SKM-1 treated with dmso at 0.1 percent for 144 hours (cell line): ENCODE measurements at regions not wholly inside any gene's neighbourhood (a gene's known extent, or its start where the extent isn't known, plus 50 kb on each side); places are given as distances from the start of the nearest gene placed in this dataset.

Source experiments
- DNase-seq: peaks from one replicate; lab custom pipeline; 2025; ENCODE audit not compliant: unreplicated experiment; lab: John Stamatoyannopoulos, UW

GRCh38 chr22:27424319-27424718 lies 377.2 kb downstream of the MN1 start:
- no peak for DNase-seq

GRCh38 chr22:27429476-27429875 lies 372.1 kb downstream of the MN1 start:
- DNase-seq, result no peak

GRCh38 chr22:27431081-27431480 lies 370.5 kb downstream of the MN1 start:
- DNase-seq, result no peak

DNA sequence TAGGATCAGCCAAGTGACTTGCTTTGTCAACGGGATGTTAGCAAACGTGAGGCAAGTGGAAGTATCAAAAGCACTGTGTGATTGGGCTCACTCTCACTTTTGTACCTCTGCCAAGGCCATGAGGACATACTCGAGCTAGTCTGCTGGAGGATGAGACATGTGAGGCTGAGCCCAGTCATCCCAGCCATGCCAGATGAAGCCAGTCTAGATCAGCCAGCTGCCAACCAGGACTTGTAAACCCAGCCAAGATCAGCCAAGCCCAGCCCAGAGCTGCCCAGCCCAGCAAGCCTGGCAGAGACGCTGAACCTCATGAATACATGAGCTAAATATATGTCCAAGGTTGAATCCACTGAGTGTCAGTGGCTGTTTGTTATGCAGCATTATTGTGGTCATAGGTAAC lies 369.7 kb downstream of the MN1 start:
- no peak for DNase-seq

DNA sequence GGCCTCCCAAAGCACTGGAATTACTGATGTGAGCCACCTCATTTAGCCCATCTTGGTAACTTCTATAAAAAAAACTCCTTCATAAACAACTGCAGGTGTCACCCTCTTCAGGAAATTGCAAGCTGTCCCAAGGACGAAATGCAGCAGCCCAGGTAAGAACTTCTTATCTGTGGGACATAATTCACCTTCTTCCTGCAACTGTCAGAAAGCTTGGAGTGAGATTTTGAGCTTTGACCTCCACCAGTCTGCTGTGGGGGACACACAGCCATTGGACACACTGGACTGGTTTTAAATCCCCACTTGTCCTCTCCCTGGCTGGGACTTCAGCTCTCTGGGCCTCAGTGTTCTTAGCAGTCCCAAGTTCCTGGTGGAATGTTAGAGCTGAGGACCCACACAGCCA lies 368.5 kb downstream of the MN1 start:
- no peak for DNase-seq

- DNase-seq, result no peak
Observed at GRCh38 chr22:27433585-27434190, 367.9 kb downstream of the MN1 start.

DNA sequence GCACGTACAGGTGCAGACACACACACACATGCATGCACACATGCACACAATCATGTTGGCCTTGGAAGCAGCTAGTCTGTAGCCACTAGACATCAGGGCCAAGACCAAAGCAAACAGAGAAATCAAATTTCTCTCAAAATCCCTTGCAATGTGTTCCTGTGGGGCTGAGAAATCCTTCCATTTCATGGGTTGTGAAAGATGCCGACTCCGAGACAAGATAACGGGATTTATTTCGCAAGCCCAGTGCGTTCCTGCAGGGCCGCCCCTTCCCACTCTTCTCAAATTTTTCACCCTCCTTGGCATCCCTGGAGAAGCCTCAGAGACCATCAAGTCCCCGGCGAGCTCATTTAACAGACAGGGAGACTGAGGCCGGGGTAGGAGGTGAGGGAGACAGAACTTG lies 366.7 kb downstream of the MN1 start:
- no peak for DNase-seq

GRCh38 chr22:27435844-27436576 lies 365.5 kb downstream of the MN1 start:
- DNase-seq, result no peak

DNA sequence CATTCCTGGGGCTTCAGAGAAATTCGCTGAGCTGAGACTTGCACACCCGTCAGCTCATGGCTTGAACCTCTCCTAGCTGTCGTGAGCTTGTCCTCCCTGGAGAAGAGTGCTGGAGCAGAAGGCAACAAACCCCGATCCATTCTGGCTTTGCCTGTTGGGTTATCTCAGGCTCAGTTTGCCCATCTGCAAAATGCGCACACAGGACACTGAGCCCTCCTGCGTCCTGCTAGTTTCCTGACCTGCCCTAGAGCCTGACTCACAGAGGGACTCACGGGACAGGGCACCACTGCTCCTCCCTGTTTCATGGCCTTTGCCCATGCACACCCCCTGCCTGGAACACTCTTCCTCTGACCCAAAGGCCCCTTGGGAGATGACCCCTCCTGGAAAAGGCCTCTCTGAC lies 365.0 kb downstream of the MN1 start:
- no peak for DNase-seq

GRCh38 chr22:27437570-27437969 lies 364.0 kb downstream of the MN1 start:
- no peak for DNase-seq

GRCh38 chr22:27438271-27438980 lies 363.1 kb downstream of the MN1 start:
- no peak for DNase-seq

GRCh38 chr22:27439131-27439530 lies 362.4 kb downstream of the MN1 start:
- DNase-seq, result no peak

DNA sequence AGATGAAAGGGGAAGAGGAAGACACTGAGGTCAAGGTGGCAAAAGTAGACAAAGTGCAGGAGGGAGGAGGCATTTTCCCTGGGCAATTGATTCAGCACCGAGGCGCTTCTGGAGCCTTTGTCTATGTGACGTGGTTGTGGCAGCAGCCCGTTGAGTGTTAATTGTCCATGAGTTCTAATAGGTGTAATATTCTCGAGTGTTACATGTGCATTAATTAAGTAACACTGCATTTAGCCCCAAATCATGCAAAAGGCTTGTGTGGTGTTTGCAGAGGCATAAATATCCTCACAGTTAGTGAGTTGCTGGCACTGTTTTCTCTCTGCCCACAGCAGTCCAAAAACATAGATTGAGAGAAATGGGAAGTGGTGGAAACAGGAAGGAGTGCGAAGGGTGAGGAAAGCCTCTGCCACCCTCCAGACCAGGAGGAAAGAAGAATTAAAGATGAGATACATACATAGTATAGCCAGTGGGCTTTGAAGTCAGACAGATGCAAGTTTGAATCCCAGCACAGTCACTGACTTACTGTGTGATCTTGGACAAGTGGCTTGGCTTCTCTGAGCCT lies 361.2 kb downstream of the MN1 start:
- peak; percentile 48 for DNase-seq

DNA sequence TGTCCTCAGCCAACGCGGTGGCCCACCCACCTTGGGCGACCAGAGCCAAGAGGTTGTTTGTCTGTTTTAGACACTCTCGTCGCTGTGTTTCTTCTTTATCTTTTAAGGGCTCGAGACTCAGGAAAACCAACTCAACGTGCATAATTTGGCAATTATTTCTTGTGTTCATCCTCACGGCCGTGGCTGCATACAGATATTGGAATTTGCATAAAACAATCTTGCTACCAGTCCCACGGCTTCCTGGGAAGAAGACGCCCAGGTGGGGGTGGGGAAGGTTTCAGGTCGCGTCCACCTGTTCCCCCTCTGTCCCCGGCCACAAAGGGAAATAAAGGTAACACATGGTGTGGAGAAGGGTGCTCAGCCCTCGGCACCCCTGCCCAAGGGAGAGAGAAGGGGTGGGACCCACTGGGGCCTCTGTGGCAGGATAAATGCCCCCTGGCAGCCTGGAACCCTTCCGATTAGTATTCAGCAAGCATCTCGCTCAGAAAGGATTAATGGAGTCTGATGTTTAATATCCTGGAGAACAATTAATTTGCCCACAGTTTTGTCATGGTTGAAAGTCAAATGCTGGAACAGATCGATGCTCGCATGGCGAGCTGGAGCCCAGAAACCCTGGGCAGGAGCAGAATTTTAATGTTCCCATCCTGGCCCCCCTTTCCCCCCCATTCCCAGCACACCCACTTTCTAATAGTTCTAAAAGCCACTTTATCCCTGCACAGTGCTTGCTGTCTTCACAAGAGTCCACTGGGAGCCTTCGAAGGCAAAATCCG lies 359.7 kb downstream of the MN1 start:
- DNase-seq, result no peak

- no peak for DNase-seq
Observed at GRCh38 chr22:27443306-27443705, 358.2 kb downstream of the MN1 start.

- DNase-seq, result no peak
Observed at GRCh38 chr22:27445881-27446280, 355.7 kb downstream of the MN1 start.

GRCh38 chr22:27447289-27447688 lies 354.3 kb downstream of the MN1 start:
- DNase-seq, result no peak

DNA sequence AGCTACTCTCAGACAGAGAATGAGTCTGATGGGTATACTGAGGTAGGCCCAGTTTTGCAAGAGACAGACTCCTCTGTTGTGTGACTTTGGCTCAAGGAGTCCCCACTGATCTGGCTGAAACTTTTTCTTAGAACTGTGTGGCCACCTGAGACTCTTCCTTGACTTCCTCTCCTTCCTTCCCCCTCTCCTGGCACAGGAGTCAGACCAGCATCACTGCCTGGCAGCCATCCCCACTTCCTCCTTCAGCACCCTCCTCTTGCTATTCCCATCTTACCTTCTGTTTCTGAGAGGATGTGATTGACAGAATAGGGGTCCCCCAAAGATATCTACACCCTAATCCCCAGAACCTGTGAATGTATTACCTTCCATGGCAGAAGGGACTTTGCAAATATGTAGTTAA lies 351.1 kb downstream of the MN1 start:
- DNase-seq, result no peak

- DNase-seq, result no peak
Observed at GRCh38 chr22:27452245-27452644, 349.3 kb downstream of the MN1 start.

DNA sequence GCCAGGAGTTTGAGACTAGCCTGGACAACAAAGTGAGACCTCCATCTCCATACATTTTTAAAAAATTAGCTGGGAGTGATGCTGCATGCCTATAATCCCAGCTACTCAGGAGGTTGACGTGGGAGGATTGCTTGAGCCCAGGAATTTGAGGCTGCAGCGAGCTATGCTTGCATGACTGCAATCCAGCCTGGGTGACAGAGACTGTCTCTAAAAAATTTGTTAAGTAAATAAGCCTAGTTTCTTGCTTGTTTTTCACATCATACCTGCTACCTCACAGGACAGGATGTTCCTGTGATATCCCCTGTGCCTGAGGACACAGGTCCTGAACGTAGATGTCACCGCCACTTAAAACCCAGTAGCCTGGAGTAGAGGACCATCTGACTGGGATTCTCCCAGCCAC lies 348.6 kb downstream of the MN1 start:
- DNase-seq, result no peak

- DNase-seq, result no peak
Observed at GRCh38 chr22:27453725-27454124, 347.8 kb downstream of the MN1 start.
